ENCODE measurements at regions not wholly inside any gene's neighbourhood (a gene's known extent, or its start where the extent isn't known, plus 50 kb on each side); places are given as distances from the start of the nearest gene placed in this dataset.

GRCh38 chr13:61768175-61768574, 352.5 kb upstream of the PCDH20 start:
- TF ChIP-seq CTCF (IDR thresholded peaks at IDR 0.05 in 4 of 5, conservative IDR thresholded peaks at IDR 0.05 in 1 of 5), result no peak
- TF ChIP-seq POLR2A (IDR thresholded peaks at IDR 0.05), result no peak

Measured in gastrocnemius medialis (tissue), 4 donors.